Endothelial cell of umbilical vein (primary cell): ENCODE measurements at regions not wholly inside any gene's neighbourhood (a gene's known extent, or its start where the extent isn't known, plus 50 kb on each side); places are given as distances from the start of the nearest gene placed in this dataset.

Experiments used
- BruUV-seq: library from RNA; stranded (reverse); fragments of 400-500 nt; replicated peaks from 2 replicates; lab custom pipeline; 2021; lab: Mats Ljungman, UMichigan
- CTCF ChIA-PET: fragments of 300-600, 350-600 bp; sonication (Branson Sonifier 250); formaldehyde crosslinking; loops from one replicate; lab custom pipeline; 2021; ENCODE audit warnings: antibody characterized with exemption, inconsistent platforms; lab: Charles Lee
- POLR2A ChIA-PET: fragments of 300-600, 350-600 bp; sonication (Branson Sonifier 250); formaldehyde crosslinking; loops from one replicate; lab custom pipeline; 2021; ENCODE audit warnings: antibody characterized with exemption, inconsistent platforms; lab: Charles Lee
- DNase-seq: peaks from one replicate; pipeline ENCODE4 v3.0.0-alpha.2; 2011; ENCODE audit warnings: low read depth, low spot score
- FAIRE-seq: peaks from 2 replicates; lab custom pipeline; 2011; peaks lifted over from hg19 to GRCh38; lab: Jason Lieb, UNC
- H2AFZ ChIP-seq: 2 replicates; pipeline ENCODE4 v1.6.0; 2012; ENCODE audit warnings: low read depth, low read length, control low read depth, inconsistent platforms
- H3K27ac ChIP-seq: 2 replicates; pipeline ENCODE4 v1.5.1; 2011; ENCODE audit warnings: low read depth, mild to moderate bottlenecking, control low read depth, low read length, moderate library complexity; ENCODE audit not compliant: insufficient read depth
- H3K27me3 ChIP-seq, 2 experiments: 2 replicates each; pipeline versions ENCODE4 v1.6.0 to v1.6.1; 2011; ENCODE audit warnings: low read length in 2 of 2, mixed read lengths in 1 of 2; ENCODE audit not compliant: control insufficient read depth in 2 of 2, insufficient read depth in 2 of 2
- H3K36me3 ChIP-seq, 2 experiments: 2 replicates in 1 of 2; 3 replicates in 1 of 2; pipeline ENCODE4 v1.5.1; 2011; ENCODE audit warnings: low read length in 2 of 2, mild to moderate bottlenecking in 1 of 2, moderate library complexity in 1 of 2; ENCODE audit not compliant: control insufficient read depth in 2 of 2, insufficient read depth in 2 of 2; ENCODE audit errors: extremely low read depth in 1 of 2
- H3K4me1 ChIP-seq: 3 replicates; pipeline ENCODE4 v1.5.1; 2011; ENCODE audit warnings: mild to moderate bottlenecking, low read length; ENCODE audit not compliant: control insufficient read depth, insufficient read depth; ENCODE audit errors: extremely low read depth
- H3K4me2 ChIP-seq: 2 replicates; pipeline ENCODE4 v1.6.1; 2011; ENCODE audit warnings: low read length, control low read depth, mixed read lengths; ENCODE audit not compliant: insufficient read depth
- H3K4me3 ChIP-seq, 3 experiments: fragments of 200-600 bp in 1 of 3; sonication (generic), shearing (Covaris generic) in 1 of 3; replicated peaks in 1 of 3; 2 replicates each; pipeline ENCODE4 v1.5.1; 2011 to 2016; ENCODE audit warnings: control low read depth in 3 of 3, low read length in 3 of 3, mild to moderate bottlenecking in 2 of 3, inconsistent platforms in 1 of 3, low read depth in 1 of 3, moderate library complexity in 1 of 3; ENCODE audit not compliant: insufficient read depth in 1 of 3
- H3K79me2 ChIP-seq: 2 replicates; pipeline ENCODE4 v1.6.0; 2012; ENCODE audit warnings: low read length, inconsistent platforms; ENCODE audit not compliant: control insufficient read depth, insufficient read depth
- H3K9ac ChIP-seq: replicated peaks from 2 replicates; pipeline ENCODE3; 2011; ENCODE audit warnings: low read length, control low read depth; ENCODE audit not compliant: insufficient read depth; ENCODE audit errors: extremely low read depth
- H3K9me1 ChIP-seq: replicated peaks from 3 replicates; pipeline ENCODE4 v1.6.0; 2011; ENCODE audit warnings: mild to moderate bottlenecking, low read length; ENCODE audit not compliant: control insufficient read depth, insufficient read depth; ENCODE audit errors: extremely low read depth
- H3K9me3 ChIP-seq: replicated peaks from 2 replicates; pipeline ENCODE4 v1.5.1; 2012; ENCODE audit warnings: low read length, inconsistent platforms; ENCODE audit not compliant: control insufficient read depth, insufficient read depth
- H4K20me1 ChIP-seq: replicated peaks from 2 replicates; pipeline ENCODE3; 2011; ENCODE audit warnings: mild to moderate bottlenecking, low read length; ENCODE audit not compliant: control insufficient read depth, insufficient read depth; ENCODE audit errors: extremely low read depth
- GATA2 ChIP-seq: IDR thresholded peaks from 2 replicates; pipeline ENCODE4 v1.7.0; 2011; ENCODE audit warnings: low read depth, mild to moderate bottlenecking, moderate library complexity, mixed read lengths, low read length; ENCODE audit not compliant: insufficient read length, insufficient read depth
- JUN ChIP-seq: IDR thresholded peaks from 2 replicates; pipeline ENCODE4 v1.6.1; 2011; ENCODE audit warnings: borderline replicate concordance, low read depth; ENCODE audit not compliant: insufficient read length, insufficient read depth
- MYC ChIP-seq: IDR thresholded peaks from one replicate; pipeline ENCODE4 v1.6.1; 2011; ENCODE audit warnings: mild to moderate bottlenecking, low read depth, low read length
- POLR2A ChIP-seq: IDR thresholded peaks from 2 replicates; pipeline ENCODE4 v1.6.1; 2012; ENCODE audit warnings: low read depth, mild to moderate bottlenecking, control low read depth, low read length
- POLR2AphosphoS5 ChIP-seq: IDR thresholded peaks from 2 replicates; pipeline ENCODE4 v1.6.1; 2012; ENCODE audit warnings: low read depth, mild to moderate bottlenecking, control low read depth, low read length, moderate library complexity; ENCODE audit not compliant: insufficient read depth
- dilution Hi-C: fragments of 300-500 bp; cut with MboI; formaldehyde crosslinking; loops from one replicate; pipeline ENCODE4 v1.15.0; 2019; ENCODE audit warnings: low sequenced_read_pairs; ENCODE audit not compliant: extremely low pct_ligation_motif_present
- intact Hi-C: fragments of 100-400 bp; cut with micrococcal nuclease; formaldehyde crosslinking; loops from one replicate; pipeline ENCODE4 v1.10.0; 2022
- TF ChIP-seq, protein P1 (sequence below), 2 donors: IDR thresholded peaks; 1 replicate in 1 of 2; 2 replicates in 1 of 2; pipeline ENCODE4 v1.5.1; 2011; ENCODE audit warnings: low read length in 2 of 2, mild to moderate bottlenecking in 2 of 2, moderate library complexity in 2 of 2, control low read depth in 1 of 2, inconsistent platforms in 1 of 2, low read depth in 1 of 2; ENCODE audit not compliant: insufficient read depth in 1 of 2; ENCODE audit errors: extremely low read depth in 1 of 2

DNA sequence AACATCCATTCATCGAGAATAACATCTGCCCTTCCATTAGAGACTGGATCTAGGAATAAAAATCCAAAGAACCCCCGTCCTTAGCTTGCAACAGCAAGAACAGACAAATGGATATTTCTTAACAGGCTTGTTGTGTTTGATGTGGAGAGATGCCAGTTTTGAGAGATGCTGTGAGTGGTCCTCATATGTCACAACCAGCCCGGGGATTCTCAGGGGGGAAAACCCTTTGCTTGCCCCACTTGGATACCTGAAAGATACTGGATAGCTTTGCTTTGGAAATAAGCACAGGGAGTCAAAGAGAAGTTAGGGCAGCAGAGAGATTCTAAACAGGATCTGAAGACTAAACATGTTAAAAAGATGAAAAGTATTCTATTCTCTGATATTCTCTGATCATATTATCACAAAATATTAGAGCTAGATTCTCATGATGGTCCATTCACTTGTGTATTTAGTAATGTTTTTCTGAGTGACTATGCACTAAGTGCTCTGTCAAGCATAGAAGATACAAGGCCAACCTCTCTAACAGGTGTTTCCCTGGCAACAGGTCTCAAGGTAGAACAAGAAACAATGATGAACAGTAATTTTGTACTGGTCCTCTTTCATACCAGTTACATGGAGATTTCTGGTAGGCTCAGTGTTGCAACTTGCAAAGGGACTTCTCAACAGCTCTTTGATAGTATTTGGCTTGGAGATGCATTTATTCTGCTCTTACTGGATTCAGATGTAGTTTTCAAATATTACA, 348.2 kb downstream of the MYCN start:
- intact Hi-C loops (no loop called here), dilution Hi-C loops (no loop called here)
- H2AFZ ChIP-seq: no peak overlapping the region
- H3K36me3 ChIP-seq: no peaks in the 10 kb centered on the region
- H3K79me2 ChIP-seq: no peaks in the 10 kb centered on the region
- no peaks in the 10 kb centered on the region for H3K9me3 ChIP-seq
- H3K9me1 ChIP-seq: no peaks in the 10 kb centered on the region
- no peak overlapping the region for H3K4me3 ChIP-seq
- BruUV-seq: no TSS peak
- ChIA-PET CTCF (interaction anchor here (0.6 kb wide), 2 partner anchors 70 to 467 kb away, joined by 3 to 4 read pairs; no protein-coding TSS in a partner anchor), POLR2A (no interaction called here)
- H3K9ac ChIP-seq: no peak overlapping the region
- no peak overlapping the region for H3K27ac ChIP-seq
- no peak for TF ChIP-seq MYC
- no peak for TF ChIP-seq GATA2
- no peak for TF ChIP-seq POLR2A
- TF ChIP-seq, protein P1, sequence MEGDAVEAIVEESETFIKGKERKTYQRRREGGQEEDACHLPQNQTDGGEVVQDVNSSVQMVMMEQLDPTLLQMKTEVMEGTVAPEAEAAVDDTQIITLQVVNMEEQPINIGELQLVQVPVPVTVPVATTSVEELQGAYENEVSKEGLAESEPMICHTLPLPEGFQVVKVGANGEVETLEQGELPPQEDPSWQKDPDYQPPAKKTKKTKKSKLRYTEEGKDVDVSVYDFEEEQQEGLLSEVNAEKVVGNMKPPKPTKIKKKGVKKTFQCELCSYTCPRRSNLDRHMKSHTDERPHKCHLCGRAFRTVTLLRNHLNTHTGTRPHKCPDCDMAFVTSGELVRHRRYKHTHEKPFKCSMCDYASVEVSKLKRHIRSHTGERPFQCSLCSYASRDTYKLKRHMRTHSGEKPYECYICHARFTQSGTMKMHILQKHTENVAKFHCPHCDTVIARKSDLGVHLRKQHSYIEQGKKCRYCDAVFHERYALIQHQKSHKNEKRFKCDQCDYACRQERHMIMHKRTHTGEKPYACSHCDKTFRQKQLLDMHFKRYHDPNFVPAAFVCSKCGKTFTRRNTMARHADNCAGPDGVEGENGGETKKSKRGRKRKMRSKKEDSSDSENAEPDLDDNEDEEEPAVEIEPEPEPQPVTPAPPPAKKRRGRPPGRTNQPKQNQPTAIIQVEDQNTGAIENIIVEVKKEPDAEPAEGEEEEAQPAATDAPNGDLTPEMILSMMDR (IDR thresholded peaks at IDR 0.05; ENCODE audit: extremely low read depth in 1 of 2, insufficient read depth in 1 of 2, low read depth in 1 of 2, low read length in 2 of 2): no peak
- TF ChIP-seq JUN: no peak
- no peak for TF ChIP-seq POLR2AphosphoS5
- FAIRE-seq (no peak), DNase-seq (no peak)
- no peaks in the 10 kb centered on the region for H3K27me3 ChIP-seq
- no peak overlapping the region for H3K4me2 ChIP-seq
- H4K20me1 ChIP-seq: no peaks in the 10 kb centered on the region
- no peaks in the 10 kb centered on the region for H3K4me1 ChIP-seq
